OCI-LY1 (cell line): ENCODE measurements at regions not wholly inside any gene's neighbourhood (a gene's known extent, or its start where the extent isn't known, plus 50 kb on each side); places are given as distances from the start of the nearest gene placed in this dataset.

Experiments used
- CTCF ChIP-seq: fragments of 200-600 bp; sonication (generic), shearing (Covaris generic); IDR thresholded peaks from 2 replicates; pipeline ENCODE4 v1.5.1; 2017; ENCODE audit warnings: mild to moderate bottlenecking, antibody characterized with exemption, low read length, moderate library complexity, mixed read lengths
- EZH2 ChIP-seq: fragments of 200-600 bp; sonication (generic), shearing (Covaris generic); IDR thresholded peaks from 2 replicates; pipeline ENCODE4 v1.8.0; 2017; ENCODE audit warnings: borderline replicate concordance, mixed run types, mild to moderate bottlenecking, antibody characterized with exemption, low read length, moderate library complexity, mixed read lengths

- TF ChIP-seq CTCF (no peak), EZH2 (no peak)
Measured at GRCh38 chr2:145352484-145352883, 832.6 kb upstream of the ZEB2 start.
